ENCODE measurements at regions not wholly inside any gene's neighbourhood (a gene's known extent, or its start where the extent isn't known, plus 50 kb on each side); places are given as distances from the start of the nearest gene placed in this dataset.

DNA sequence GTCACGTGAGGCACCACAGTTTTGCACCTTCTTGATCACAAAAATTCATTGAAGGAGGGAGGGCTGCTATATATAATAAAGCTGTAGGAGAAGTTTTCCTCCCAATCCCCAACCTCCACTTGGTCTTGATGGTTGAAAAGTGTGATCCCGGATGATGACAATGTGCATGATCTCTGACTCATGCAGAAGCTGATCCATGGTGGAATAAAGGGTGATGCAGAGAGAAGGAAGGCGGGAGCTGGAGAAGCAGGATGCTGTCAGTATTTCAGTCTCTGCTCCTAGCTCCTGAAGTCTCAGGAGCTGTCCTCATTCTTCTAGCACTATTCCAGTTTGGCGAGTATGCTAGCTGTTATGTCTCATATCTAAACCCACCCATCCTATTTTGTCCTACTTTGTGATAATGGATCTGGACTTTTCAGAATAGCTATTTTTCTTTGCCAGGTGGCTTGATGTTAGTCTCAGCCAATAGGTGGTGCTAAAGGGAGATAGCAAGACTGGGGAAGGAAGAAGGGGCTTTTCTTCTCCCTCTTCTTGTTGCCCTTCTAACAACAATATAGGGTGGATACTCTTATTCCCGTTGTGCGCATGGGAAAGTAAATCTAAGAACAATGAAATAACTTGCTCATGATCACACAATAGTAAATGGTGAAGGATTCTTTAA is 65.6 kb upstream of the HTR2A start:
- DNase-seq, result peak; percentile 26 to 47 (median 40)

DNA sequence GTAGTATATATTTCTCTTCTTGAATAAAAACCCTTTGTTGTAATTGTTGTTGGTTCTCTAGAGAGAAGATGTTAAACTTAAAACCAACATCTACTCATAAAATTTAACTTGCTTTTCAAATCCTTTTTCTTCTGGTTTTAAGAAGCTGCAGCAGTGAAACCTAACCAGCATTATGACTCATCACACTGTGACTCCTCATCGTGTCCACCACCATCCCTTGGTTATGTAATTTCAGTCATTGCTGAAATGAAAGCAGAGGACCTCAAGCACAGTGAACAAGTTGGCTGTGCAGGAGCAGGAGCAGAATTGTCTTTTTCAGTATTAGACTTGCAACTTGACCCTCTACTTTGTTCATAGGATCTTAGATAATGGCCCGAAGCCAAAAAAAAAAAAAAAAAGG is 64.9 kb upstream of the HTR2A start:
- DNase-seq, result peak; percentile 83 to 95 (median 93)

DNA sequence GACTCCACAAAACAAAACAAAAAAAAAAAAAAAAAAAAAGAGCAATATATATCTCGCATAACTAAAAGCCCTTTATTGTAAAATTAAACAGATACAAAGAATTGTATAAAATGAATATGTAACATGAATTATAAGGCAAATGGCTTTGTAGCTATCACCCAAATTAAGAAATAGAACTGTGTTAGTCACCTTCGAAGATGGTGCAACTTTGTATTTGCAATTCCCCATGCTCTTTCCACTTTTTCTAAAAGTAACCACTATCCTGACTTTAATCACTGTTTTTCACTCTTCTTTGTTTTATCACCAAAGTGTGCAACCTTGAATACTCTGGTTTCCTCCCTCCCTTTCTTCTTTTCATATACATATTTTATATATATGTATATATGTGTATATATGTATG is 57.1 kb upstream of the HTR2A start:
- DNase-seq, result peak; percentile 35 to 73 (median 61)

DNA sequence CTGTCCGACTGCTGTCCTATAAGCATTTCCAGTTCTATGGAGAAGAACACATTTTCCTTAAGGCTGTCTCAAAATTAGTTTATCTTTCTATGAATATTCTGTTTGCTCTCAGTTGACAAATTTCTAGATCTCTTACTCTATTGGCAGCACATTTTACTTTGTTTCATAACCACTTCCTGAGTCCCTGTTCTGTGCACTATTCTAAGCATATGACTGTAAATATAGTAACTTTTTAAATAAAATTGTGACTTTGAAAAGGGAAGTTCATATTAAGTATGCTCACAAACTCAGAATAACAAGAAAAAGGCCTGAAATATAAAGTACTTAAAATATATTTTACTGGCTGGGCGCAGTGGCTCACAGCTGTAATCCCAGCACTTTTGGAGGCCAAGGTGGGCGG is 56.5 kb upstream of the HTR2A start:
- peak; percentile 8 to 39 (median 31) for DNase-seq

DNA sequence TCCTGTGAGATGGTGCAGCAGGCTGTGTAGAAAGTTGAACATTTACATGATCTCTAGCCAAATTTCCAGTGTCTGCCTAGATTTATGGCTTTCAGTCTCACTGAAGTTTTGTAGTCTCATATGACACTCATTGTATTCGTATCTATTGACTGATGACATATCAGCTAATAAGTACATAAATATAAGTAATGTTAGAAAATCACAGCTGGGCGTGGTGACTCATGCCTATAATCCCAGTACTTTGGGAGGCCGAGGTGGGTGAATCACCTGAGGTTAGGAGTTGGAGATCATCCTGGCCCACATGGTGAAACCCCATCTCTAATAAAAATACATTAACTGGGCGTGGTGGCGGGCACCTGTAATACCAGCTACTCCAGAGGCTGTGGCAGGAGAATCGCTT is 54.7 kb upstream of the HTR2A start:
- DNase-seq, result no peak

DNA sequence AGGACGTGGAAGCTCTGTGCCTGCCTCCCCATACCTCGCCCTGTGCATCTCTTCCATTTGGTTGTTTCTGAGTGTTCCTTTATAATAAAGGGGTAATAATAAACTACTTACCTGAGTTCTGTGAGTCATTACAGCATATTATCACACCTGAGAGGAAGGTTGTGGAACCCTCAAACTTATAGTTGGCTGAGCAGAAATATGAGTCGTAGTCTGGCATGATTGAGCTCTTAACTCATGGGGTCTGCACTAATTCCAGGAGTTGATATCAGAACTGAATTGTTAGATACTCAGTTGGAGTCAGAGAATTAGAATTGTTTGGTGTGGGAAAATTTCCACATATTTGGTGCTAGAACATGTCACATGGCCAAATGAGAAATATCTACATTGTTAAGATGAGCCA is 52.4 kb upstream of the HTR2A start:
- DNase-seq, result no peak

DNA sequence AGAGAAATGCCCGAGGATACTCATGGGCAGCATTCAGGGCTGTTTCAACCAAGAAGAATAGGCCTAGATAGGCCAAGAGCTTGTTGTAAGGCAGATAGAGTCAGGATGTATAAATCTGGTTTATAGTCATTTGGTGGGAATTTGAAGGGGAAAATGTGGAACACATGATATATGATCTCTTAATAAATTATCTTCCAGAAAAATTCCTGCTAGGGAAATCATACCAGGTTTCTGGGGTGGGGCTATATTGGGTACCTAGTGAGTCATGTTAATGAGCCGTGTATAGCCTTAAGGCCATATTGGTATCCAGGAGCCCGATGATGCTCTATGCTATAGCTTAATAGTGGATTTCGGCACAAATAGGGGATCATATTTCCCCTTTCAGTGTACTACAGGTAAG is 51.5 kb upstream of the HTR2A start:
- no peak for DNase-seq

DNA sequence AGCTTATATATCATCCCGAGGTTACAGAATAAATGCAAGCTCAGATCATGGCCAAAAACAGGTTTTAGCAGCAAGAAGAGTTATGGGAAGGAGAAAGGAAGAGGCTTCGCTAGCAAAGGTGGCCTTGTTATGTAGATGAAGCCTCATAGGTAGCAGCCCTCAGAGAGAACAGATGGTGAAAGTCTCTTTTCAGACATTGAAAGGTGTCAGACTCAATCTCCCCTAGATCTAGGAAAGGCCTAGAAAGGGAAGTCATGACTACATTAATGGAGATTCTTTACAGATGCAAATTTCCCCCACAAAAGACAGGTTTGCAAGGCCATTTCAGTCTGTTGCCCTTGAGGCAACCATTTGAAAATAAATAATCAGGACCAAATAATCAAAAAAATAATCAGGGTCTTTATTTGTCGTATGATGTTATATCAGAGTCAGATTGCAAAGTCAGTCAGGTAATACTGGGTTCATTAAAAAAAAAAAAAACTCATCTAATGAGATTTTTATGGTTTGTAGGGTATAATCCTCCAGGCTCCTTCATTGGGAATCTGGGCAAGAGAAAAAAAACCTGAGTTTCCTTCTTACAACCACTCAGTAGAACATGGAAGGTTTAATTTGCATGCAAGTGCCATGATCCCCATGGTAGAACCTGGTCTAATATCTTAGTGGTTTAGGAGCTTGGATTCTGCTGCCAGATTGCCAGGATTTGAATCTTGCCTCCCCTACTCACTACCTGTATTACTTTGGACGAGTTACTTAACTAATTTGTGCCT is 50.8 kb upstream of the HTR2A start:
- DNase-seq, result no peak
